Hepatocyte (in vitro differentiated cells): ENCODE measurements at regions not wholly inside any gene's neighbourhood (a gene's known extent, or its start where the extent isn't known, plus 50 kb on each side); places are given as distances from the start of the nearest gene placed in this dataset.

Source experiments
- DNase-seq: peaks from one replicate; pipeline ENCODE4 v3.0.0-alpha.2; 2016; ENCODE audit warnings: low spot score
- H2AFZ ChIP-seq: fragments of 200-600 bp; sonication (generic); 2 replicates; pipeline ENCODE4 v1.6.0; 2016; ENCODE audit warnings: antibody characterized with exemption, mild to moderate bottlenecking
- H3K27ac ChIP-seq: fragments of 200-600 bp; sonication (generic); 2 replicates; pipeline ENCODE4 v1.5.1; 2016; ENCODE audit warnings: mild to moderate bottlenecking
- H3K27me3 ChIP-seq: fragments of 200-600 bp; sonication (generic); 2 replicates; pipeline ENCODE4 v1.6.1; 2016
- H3K36me3 ChIP-seq: fragments of 200-600 bp; sonication (generic); replicated peaks from 2 replicates; pipeline ENCODE4 v1.5.1; 2016; ENCODE audit warnings: low read depth; ENCODE audit not compliant: insufficient read depth
- H3K4me1 ChIP-seq: fragments of 200-600 bp; sonication (generic); 2 replicates; pipeline ENCODE4 v1.5.1; 2016; ENCODE audit warnings: mild to moderate bottlenecking, moderate library complexity; ENCODE audit not compliant: insufficient read depth
- H3K4me2 ChIP-seq: fragments of 200-600 bp; sonication (generic); 2 replicates; pipeline ENCODE4 v1.6.0; 2016
- H3K4me3 ChIP-seq: fragments of 200-600 bp; sonication (generic); 2 replicates; pipeline ENCODE4 v1.5.1; 2016; ENCODE audit warnings: mild to moderate bottlenecking
- H3K79me2 ChIP-seq: fragments of 200-600 bp; sonication (generic); 2 replicates; pipeline ENCODE4 v1.6.0; 2017; ENCODE audit warnings: mild to moderate bottlenecking
- H3K9me2 ChIP-seq: fragments of 200-600 bp; sonication (generic); replicated peaks from 2 replicates; pipeline ENCODE4 v1.6.0; 2017; ENCODE audit warnings: mild to moderate bottlenecking; ENCODE audit not compliant: insufficient read depth
- H3K9me3 ChIP-seq: fragments of 200-600 bp; sonication (generic); 2 replicates; pipeline ENCODE4 v1.5.1; 2016; ENCODE audit warnings: low read depth, mild to moderate bottlenecking
- H4K20me1 ChIP-seq: fragments of 200-600 bp; sonication (generic); 2 replicates; pipeline ENCODE4 v1.6.0; 2016; ENCODE audit warnings: mild to moderate bottlenecking; ENCODE audit not compliant: insufficient read depth, poor library complexity, severe bottlenecking
- CTCF ChIP-seq: fragments of 200-600 bp; sonication (generic); IDR thresholded peaks from 2 replicates; pipeline ENCODE4 v1.5.1; 2016; ENCODE audit warnings: antibody characterized with exemption, mild to moderate bottlenecking; ENCODE audit not compliant: poor library complexity
- EZH2 ChIP-seq: fragments of 200-600 bp; sonication (generic); IDR thresholded peaks from 2 replicates; pipeline ENCODE4 v1.6.1; 2016; ENCODE audit warnings: antibody characterized with exemption, mild to moderate bottlenecking, borderline replicate concordance
- EZH2phosphoT487 ChIP-seq: fragments of 200-600 bp; sonication (generic); IDR thresholded peaks from one replicate; pipeline ENCODE4 v1.6.1; 2018; ENCODE audit warnings: antibody characterized with exemption, mild to moderate bottlenecking, low read depth, moderate library complexity; ENCODE audit not compliant: unreplicated experiment, severe bottlenecking
- WGBS: methylation state at CpG from one replicate; pipeline ENCODE4 v1.1.6; 2016; ENCODE audit warnings: low lambda C conversion rate; ENCODE audit errors: missing lambda C conversion rate; 5-methylcytosine and 5-hydroxymethylcytosine counted together

GRCh38 chr11:69355346-69355940, 61.5 kb downstream of the MYEOV start:
- 92% methylated on average over 9 of the region's 10 CpGs for WGBS
- no peak for DNase-seq
- no peak overlapping the region for H2AFZ ChIP-seq
- H3K4me2 ChIP-seq = no peak overlapping the region
- H3K27me3 ChIP-seq = no peaks in the 10 kb centered on the region
- no peak overlapping the region for H3K27ac ChIP-seq
- no peaks in the 10 kb centered on the region for H3K79me2 ChIP-seq
- TF ChIP-seq EZH2 (no peak), EZH2phosphoT487 (no peak), CTCF (no peak)
- no peaks in the 10 kb centered on the region for H3K9me2 ChIP-seq
- H3K4me1 ChIP-seq = no peaks in the 10 kb centered on the region
- no peaks in the 10 kb centered on the region for H3K36me3 ChIP-seq
- no peak overlapping the region for H3K4me3 ChIP-seq
- no peaks in the 10 kb centered on the region for H4K20me1 ChIP-seq
- peaks cover 5% of the 10 kb centered on the region for H3K9me3 ChIP-seq

GRCh38 chr11:69355959-69356702, 62.2 kb downstream of the MYEOV start:
- H3K4me3 ChIP-seq = no peak overlapping the region
- H3K4me1 ChIP-seq = no peaks in the 10 kb centered on the region
- H3K27me3 ChIP-seq = no peaks in the 10 kb centered on the region
- H3K9me2 ChIP-seq = no peaks in the 10 kb centered on the region
- no peaks in the 10 kb centered on the region for H4K20me1 ChIP-seq
- no peak for DNase-seq
- H3K79me2 ChIP-seq = no peaks in the 10 kb centered on the region
- no peak overlapping the region for H2AFZ ChIP-seq
- H3K27ac ChIP-seq = no peak overlapping the region
- WGBS = 78% methylated on average over 8 of the region's 8 CpGs
- H3K36me3 ChIP-seq = no peaks in the 10 kb centered on the region
- TF ChIP-seq EZH2phosphoT487 = no peak
- no peak for TF ChIP-seq EZH2
- no peak for TF ChIP-seq CTCF
- H3K9me3 ChIP-seq = peaks cover 5% of the 10 kb centered on the region
- no peak overlapping the region for H3K4me2 ChIP-seq

- H3K9me3 ChIP-seq = peaks cover 5% of the 10 kb centered on the region
- H4K20me1 ChIP-seq = no peaks in the 10 kb centered on the region
- no peaks in the 10 kb centered on the region for H3K36me3 ChIP-seq
- DNase-seq = no peak
- H3K27me3 ChIP-seq = no peaks in the 10 kb centered on the region
- no peak overlapping the region for H3K27ac ChIP-seq
- H3K79me2 ChIP-seq = no peaks in the 10 kb centered on the region
- no peak overlapping the region for H2AFZ ChIP-seq
- no peaks in the 10 kb centered on the region for H3K4me1 ChIP-seq
- no peak overlapping the region for H3K4me3 ChIP-seq
- no peaks in the 10 kb centered on the region for H3K9me2 ChIP-seq
- 78% methylated on average over 15 of the region's 15 CpGs for WGBS
- H3K4me2 ChIP-seq = no peak overlapping the region
- no peak for TF ChIP-seq EZH2phosphoT487
These were observed 62.9 kb downstream of the MYEOV start for GRCh38 chr11:69356703-69357457.
